Endothelial cell of umbilical vein (primary cell): ENCODE measurements at regions not wholly inside any gene's neighbourhood (a gene's known extent, or its start where the extent isn't known, plus 50 kb on each side); places are given as distances from the start of the nearest gene placed in this dataset.

Experiments used
- BruUV-seq: library from RNA; stranded (reverse); fragments of 400-500 nt; replicated peaks from 2 replicates; lab custom pipeline; 2021; lab: Mats Ljungman, UMichigan
- CTCF ChIA-PET: fragments of 300-600, 350-600 bp; sonication (Branson Sonifier 250); formaldehyde crosslinking; loops from one replicate; lab custom pipeline; 2021; ENCODE audit warnings: antibody characterized with exemption, inconsistent platforms; lab: Charles Lee
- POLR2A ChIA-PET: fragments of 300-600, 350-600 bp; sonication (Branson Sonifier 250); formaldehyde crosslinking; loops from one replicate; lab custom pipeline; 2021; ENCODE audit warnings: antibody characterized with exemption, inconsistent platforms; lab: Charles Lee
- DNase-seq: peaks from one replicate; pipeline ENCODE4 v3.0.0-alpha.2; 2011; ENCODE audit warnings: low read depth, low spot score
- FAIRE-seq: peaks from 2 replicates; lab custom pipeline; 2011; peaks lifted over from hg19 to GRCh38; lab: Jason Lieb, UNC
- H2AFZ ChIP-seq: 2 replicates; pipeline ENCODE4 v1.6.0; 2012; ENCODE audit warnings: low read depth, low read length, control low read depth, inconsistent platforms
- H3K27ac ChIP-seq: 2 replicates; pipeline ENCODE4 v1.5.1; 2011; ENCODE audit warnings: low read depth, mild to moderate bottlenecking, control low read depth, low read length, moderate library complexity; ENCODE audit not compliant: insufficient read depth
- H3K27me3 ChIP-seq, 2 experiments: 2 replicates each; pipeline versions ENCODE4 v1.6.0 to v1.6.1; 2011; ENCODE audit warnings: low read length in 2 of 2, mixed read lengths in 1 of 2; ENCODE audit not compliant: control insufficient read depth in 2 of 2, insufficient read depth in 2 of 2
- H3K36me3 ChIP-seq, 2 experiments: 2 replicates in 1 of 2; 3 replicates in 1 of 2; pipeline ENCODE4 v1.5.1; 2011; ENCODE audit warnings: low read length in 2 of 2, mild to moderate bottlenecking in 1 of 2, moderate library complexity in 1 of 2; ENCODE audit not compliant: control insufficient read depth in 2 of 2, insufficient read depth in 2 of 2; ENCODE audit errors: extremely low read depth in 1 of 2
- H3K4me1 ChIP-seq: 3 replicates; pipeline ENCODE4 v1.5.1; 2011; ENCODE audit warnings: mild to moderate bottlenecking, low read length; ENCODE audit not compliant: control insufficient read depth, insufficient read depth; ENCODE audit errors: extremely low read depth
- H3K4me2 ChIP-seq: 2 replicates; pipeline ENCODE4 v1.6.1; 2011; ENCODE audit warnings: low read length, control low read depth, mixed read lengths; ENCODE audit not compliant: insufficient read depth
- H3K4me3 ChIP-seq, 3 experiments: fragments of 200-600 bp in 1 of 3; sonication (generic), shearing (Covaris generic) in 1 of 3; replicated peaks in 1 of 3; 2 replicates each; pipeline ENCODE4 v1.5.1; 2011 to 2016; ENCODE audit warnings: control low read depth in 3 of 3, low read length in 3 of 3, mild to moderate bottlenecking in 2 of 3, inconsistent platforms in 1 of 3, low read depth in 1 of 3, moderate library complexity in 1 of 3; ENCODE audit not compliant: insufficient read depth in 1 of 3
- H3K79me2 ChIP-seq: 2 replicates; pipeline ENCODE4 v1.6.0; 2012; ENCODE audit warnings: low read length, inconsistent platforms; ENCODE audit not compliant: control insufficient read depth, insufficient read depth
- H3K9ac ChIP-seq: replicated peaks from 2 replicates; pipeline ENCODE3; 2011; ENCODE audit warnings: low read length, control low read depth; ENCODE audit not compliant: insufficient read depth; ENCODE audit errors: extremely low read depth
- H3K9me1 ChIP-seq: replicated peaks from 3 replicates; pipeline ENCODE4 v1.6.0; 2011; ENCODE audit warnings: mild to moderate bottlenecking, low read length; ENCODE audit not compliant: control insufficient read depth, insufficient read depth; ENCODE audit errors: extremely low read depth
- H3K9me3 ChIP-seq: replicated peaks from 2 replicates; pipeline ENCODE4 v1.5.1; 2012; ENCODE audit warnings: low read length, inconsistent platforms; ENCODE audit not compliant: control insufficient read depth, insufficient read depth
- H4K20me1 ChIP-seq: replicated peaks from 2 replicates; pipeline ENCODE3; 2011; ENCODE audit warnings: mild to moderate bottlenecking, low read length; ENCODE audit not compliant: control insufficient read depth, insufficient read depth; ENCODE audit errors: extremely low read depth
- CTCF ChIP-seq, 2 donors: IDR thresholded peaks; 1 replicate in 1 of 2; 2 replicates in 1 of 2; pipeline ENCODE4 v1.5.1; 2011; ENCODE audit warnings: low read length in 2 of 2, mild to moderate bottlenecking in 2 of 2, moderate library complexity in 2 of 2, control low read depth in 1 of 2, inconsistent platforms in 1 of 2, low read depth in 1 of 2; ENCODE audit not compliant: insufficient read depth in 1 of 2; ENCODE audit errors: extremely low read depth in 1 of 2
- EZH2 ChIP-seq: IDR thresholded peaks from 2 replicates; pipeline ENCODE4 v1.6.1; 2012; ENCODE audit warnings: borderline replicate concordance, low read depth, mild to moderate bottlenecking, moderate library complexity, low read length, inconsistent platforms; ENCODE audit not compliant: severe bottlenecking
- FOS ChIP-seq: IDR thresholded peaks from 2 replicates; pipeline ENCODE4 v1.6.1; 2011; ENCODE audit warnings: mild to moderate bottlenecking, low read length, moderate library complexity, borderline replicate concordance; ENCODE audit not compliant: insufficient read depth
- GATA2 ChIP-seq: IDR thresholded peaks from 2 replicates; pipeline ENCODE4 v1.7.0; 2011; ENCODE audit warnings: low read depth, mild to moderate bottlenecking, moderate library complexity, mixed read lengths, low read length; ENCODE audit not compliant: insufficient read length, insufficient read depth
- JUN ChIP-seq: IDR thresholded peaks from 2 replicates; pipeline ENCODE4 v1.6.1; 2011; ENCODE audit warnings: borderline replicate concordance, low read depth; ENCODE audit not compliant: insufficient read length, insufficient read depth
- MAX ChIP-seq: IDR thresholded peaks from 2 replicates; pipeline ENCODE4 v1.6.1; 2011; ENCODE audit not compliant: insufficient read depth, insufficient read length
- MYC ChIP-seq: IDR thresholded peaks from one replicate; pipeline ENCODE4 v1.6.1; 2011; ENCODE audit warnings: mild to moderate bottlenecking, low read depth, low read length
- POLR2A ChIP-seq: IDR thresholded peaks from 2 replicates; pipeline ENCODE4 v1.6.1; 2012; ENCODE audit warnings: low read depth, mild to moderate bottlenecking, control low read depth, low read length
- POLR2AphosphoS5 ChIP-seq: IDR thresholded peaks from 2 replicates; pipeline ENCODE4 v1.6.1; 2012; ENCODE audit warnings: low read depth, mild to moderate bottlenecking, control low read depth, low read length, moderate library complexity; ENCODE audit not compliant: insufficient read depth
- dilution Hi-C: fragments of 300-500 bp; cut with MboI; formaldehyde crosslinking; loops from one replicate; pipeline ENCODE4 v1.15.0; 2019; ENCODE audit warnings: low sequenced_read_pairs; ENCODE audit not compliant: extremely low pct_ligation_motif_present
- intact Hi-C: fragments of 100-400 bp; cut with micrococcal nuclease; formaldehyde crosslinking; loops from one replicate; pipeline ENCODE4 v1.10.0; 2022

GRCh38 chr16:73205153-73205886, 157.4 kb upstream of the ZFHX3 start:
- no peaks in the 10 kb centered on the region for H3K9me3 ChIP-seq
- TF ChIP-seq FOS (no peak), CTCF (IDR thresholded peaks at IDR 0.05; ENCODE audit: extremely low read depth in 1 of 2, insufficient read depth in 1 of 2, low read depth in 1 of 2, low read length in 2 of 2) (no peak)
- DNase-seq = no peak
- FAIRE-seq = no peak
- CTCF ChIA-PET = interaction anchor here (2.2 kb wide), 1 partner anchor 373 kb away, joined by 7 read pairs; no protein-coding TSS in a partner anchor
- no peak overlapping the region for H3K4me2 ChIP-seq
- H3K4me1 ChIP-seq = peaks cover 3% of the 10 kb centered on the region
- no peaks in the 10 kb centered on the region for H3K36me3 ChIP-seq
- peaks cover 0 to 6% of the 10 kb centered on the region in 2 experiments for H3K27me3 ChIP-seq
- no peaks in the 10 kb centered on the region for H4K20me1 ChIP-seq
- H3K9ac ChIP-seq = no peak overlapping the region
- intact Hi-C loops = no loop called here
- no peak overlapping the region for H3K4me3 ChIP-seq
- no peak overlapping the region for H3K27ac ChIP-seq
- no TSS peak for BruUV-seq
- H3K9me1 ChIP-seq = no peaks in the 10 kb centered on the region
- no peaks in the 10 kb centered on the region for H3K79me2 ChIP-seq
- POLR2A ChIA-PET = no interaction called here
- dilution Hi-C loops = no loop called here
- H2AFZ ChIP-seq = no peak overlapping the region

GRCh38 chr16:73204359-73205152, 156.6 kb upstream of the ZFHX3 start:
- FAIRE-seq (no peak), DNase-seq (no peak)
- ChIA-PET POLR2A (no interaction called here), CTCF (interaction anchor here (2.2 kb wide), 1 partner anchor 372 kb away, joined by 7 read pairs; no protein-coding TSS in a partner anchor)
- H3K9me3 ChIP-seq = no peaks in the 10 kb centered on the region
- intact Hi-C loops = no loop called here
- no peak overlapping the region for H3K4me3 ChIP-seq
- no peak overlapping the region for H3K27ac ChIP-seq
- H4K20me1 ChIP-seq = no peaks in the 10 kb centered on the region
- H2AFZ ChIP-seq = no peak overlapping the region
- H3K36me3 ChIP-seq = no peaks in the 10 kb centered on the region
- H3K79me2 ChIP-seq = no peaks in the 10 kb centered on the region
- no peak overlapping the region for H3K4me2 ChIP-seq
- TF ChIP-seq FOS (no peak), GATA2 (no peak), JUN (no peak), EZH2 (no peak), POLR2A (no peak), CTCF (IDR thresholded peaks at IDR 0.05; ENCODE audit: extremely low read depth in 1 of 2, insufficient read depth in 1 of 2, low read depth in 1 of 2, low read length in 2 of 2) (no peak), POLR2AphosphoS5 (no peak), MYC (no peak), MAX (no peak)
- H3K9ac ChIP-seq = no peak overlapping the region
- dilution Hi-C loops = no loop called here
- H3K27me3 ChIP-seq = peaks cover 0 to 6% of the 10 kb centered on the region in 2 experiments
- H3K9me1 ChIP-seq = no peaks in the 10 kb centered on the region
- BruUV-seq = no TSS peak
- H3K4me1 ChIP-seq = peaks cover 3% of the 10 kb centered on the region
